NCI-H524 (cell line): ENCODE measurements at regions not wholly inside any gene's neighbourhood (a gene's known extent, or its start where the extent isn't known, plus 50 kb on each side); places are given as distances from the start of the nearest gene placed in this dataset.
"Not testable (repeated sequence)": the region's sequence is repeated elsewhere in the genome, so short reads cannot be mapped to it uniquely, and the experiment has no call there.

ENCODE experiments used
- DNase-seq, 2 experiments: peaks; one replicate each; lab custom pipeline; 2025; lab: John Stamatoyannopoulos, UW

GRCh38 chr15:69673291-69673881, 220.8 kb downstream of the RPLP1 start:
- peak in 1 of 2 experiments; percentile 60 for DNase-seq

DNA sequence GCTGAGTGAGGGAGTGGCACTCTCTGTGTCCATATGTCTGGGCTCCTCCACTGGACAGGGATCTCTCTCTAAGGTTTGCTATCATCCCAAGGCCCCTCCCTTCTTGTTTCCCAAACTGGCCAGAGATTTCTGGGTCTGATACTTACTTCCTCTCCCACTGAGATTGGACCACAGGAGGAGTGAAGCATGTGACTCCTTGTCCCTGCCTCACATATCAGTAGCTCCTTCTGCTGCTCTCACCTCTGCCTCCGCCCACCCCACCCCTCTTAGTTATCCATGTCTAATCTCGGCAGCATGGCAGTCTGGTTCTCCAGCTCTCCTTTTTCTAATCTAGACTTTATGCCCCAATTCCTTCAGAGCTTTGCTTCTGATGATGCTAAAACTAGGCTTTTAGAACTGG, 223.1 kb downstream of the RPLP1 start:
- no peak for DNase-seq

GRCh38 chr15:69677403-69677802, 224.8 kb downstream of the RPLP1 start:
- DNase-seq = no peak

GRCh38 chr15:69679623-69680228, 227.1 kb downstream of the RPLP1 start:
- no peak for DNase-seq

DNA sequence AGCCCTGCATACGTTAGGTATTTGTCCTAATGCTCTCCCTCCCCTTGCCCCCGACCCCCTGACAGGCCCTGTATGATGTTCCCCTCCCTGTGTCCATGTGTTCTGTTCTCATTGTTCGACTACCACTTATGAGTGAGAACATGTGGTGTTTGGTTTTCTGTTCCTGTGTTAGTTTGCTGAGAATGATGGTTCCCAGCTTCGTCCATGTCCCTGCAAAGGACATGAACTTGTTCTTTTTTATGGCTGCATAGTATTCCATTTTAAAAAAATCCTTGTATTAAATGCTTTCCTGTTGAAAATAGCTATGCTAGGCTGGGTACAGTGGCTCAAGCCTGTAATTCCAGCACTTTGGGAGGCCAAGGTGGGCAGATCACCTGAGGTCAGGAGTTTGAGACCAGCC, 232.2 kb downstream of the RPLP1 start:
- DNase-seq = not testable (repeated sequence)

DNA sequence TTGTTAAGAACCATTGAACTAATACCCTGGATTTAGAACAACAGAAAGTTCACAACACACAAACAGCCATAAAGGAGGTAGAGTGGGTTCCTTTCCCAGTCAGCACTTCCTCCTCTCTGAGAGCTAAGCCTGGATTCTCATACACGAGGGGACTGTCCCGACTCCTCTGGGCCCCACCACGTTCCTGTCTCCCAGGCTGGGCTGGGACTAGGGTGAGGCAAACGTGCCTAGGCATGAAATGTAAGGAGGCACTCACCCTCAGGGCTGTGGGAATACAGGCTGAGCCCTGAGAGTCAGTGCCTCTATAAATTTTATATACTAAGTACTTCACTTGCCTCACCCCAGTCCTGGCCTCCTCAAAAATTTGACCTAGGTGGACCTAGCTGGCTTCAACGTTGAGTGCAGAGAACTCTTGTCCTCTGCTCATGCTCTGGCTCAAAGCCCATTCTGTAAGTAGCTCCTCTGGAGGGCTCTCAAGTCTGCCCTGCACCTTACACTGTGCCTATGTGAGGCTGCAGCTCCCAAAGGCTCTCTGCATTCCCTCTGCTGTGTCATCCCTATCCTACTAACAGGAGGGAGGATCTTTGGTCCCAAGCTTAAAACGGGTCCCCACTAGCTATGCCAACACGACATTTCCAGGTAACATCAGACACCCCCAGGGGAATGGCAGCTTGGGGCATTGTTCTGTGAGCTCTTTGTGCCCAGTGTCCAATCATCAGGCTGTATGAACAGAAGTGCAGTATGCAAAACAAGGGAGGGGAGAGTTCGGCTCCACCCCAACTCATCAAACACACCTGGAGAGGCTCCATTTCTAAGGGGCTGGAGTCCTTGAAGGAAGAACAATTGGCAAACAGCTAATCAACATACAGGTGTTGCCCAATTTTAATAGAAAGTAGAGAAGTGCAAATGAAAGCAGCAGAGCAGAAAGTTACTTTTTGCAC, 233.2 kb downstream of the RPLP1 start:
- peak in 1 of 2 experiments; percentile 17 for DNase-seq

GRCh38 chr15:69686626-69687025, 234.0 kb downstream of the RPLP1 start:
- no peak for DNase-seq

DNA sequence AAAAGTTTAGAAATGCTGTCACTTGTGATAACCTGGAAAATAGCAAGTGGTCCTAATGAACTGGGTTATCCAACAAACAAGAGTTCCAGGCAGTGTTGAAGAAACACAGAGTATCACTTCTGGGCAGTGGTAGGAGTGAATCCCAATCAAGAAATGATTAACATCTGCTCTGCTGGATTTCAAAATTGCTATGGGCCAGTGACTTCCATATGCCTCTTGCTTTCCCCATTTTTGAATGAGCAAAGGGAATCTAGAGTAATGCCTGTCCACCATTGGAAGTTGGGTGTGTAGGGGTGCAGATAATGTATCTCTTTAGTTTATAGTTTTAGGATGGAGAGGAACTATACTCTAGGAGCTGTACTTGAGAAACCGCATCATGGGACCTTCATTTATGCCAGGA, 236.5 kb downstream of the RPLP1 start:
- no peak for DNase-seq

- DNase-seq = no peak
Observed at GRCh38 chr15:69691307-69692015, 238.8 kb downstream of the RPLP1 start.

GRCh38 chr15:69692342-69692741, 239.7 kb downstream of the RPLP1 start:
- no peak for DNase-seq

- no peak for DNase-seq
Observed at GRCh38 chr15:69693059-69693458, 240.4 kb downstream of the RPLP1 start.

DNA sequence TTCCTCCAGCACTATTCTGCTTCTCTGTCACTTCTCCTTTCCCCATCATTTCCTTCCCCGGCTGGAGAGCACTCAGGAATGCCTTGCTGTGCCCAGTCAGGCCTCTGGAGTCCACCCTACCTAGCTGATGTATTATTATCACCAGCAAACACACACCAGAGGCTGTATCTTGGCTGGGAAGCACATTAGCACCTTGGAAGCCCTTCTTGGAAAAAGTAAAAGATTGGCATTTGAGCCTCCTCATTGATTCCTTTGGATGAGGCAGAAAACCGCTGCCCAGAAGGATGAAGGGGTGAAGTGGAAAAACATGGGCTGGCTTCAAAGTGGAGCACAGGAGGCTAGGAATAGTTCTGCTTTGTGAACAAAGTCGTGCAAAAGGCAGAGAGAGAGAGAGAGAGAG, 244.3 kb downstream of the RPLP1 start:
- no peak for DNase-seq

DNA sequence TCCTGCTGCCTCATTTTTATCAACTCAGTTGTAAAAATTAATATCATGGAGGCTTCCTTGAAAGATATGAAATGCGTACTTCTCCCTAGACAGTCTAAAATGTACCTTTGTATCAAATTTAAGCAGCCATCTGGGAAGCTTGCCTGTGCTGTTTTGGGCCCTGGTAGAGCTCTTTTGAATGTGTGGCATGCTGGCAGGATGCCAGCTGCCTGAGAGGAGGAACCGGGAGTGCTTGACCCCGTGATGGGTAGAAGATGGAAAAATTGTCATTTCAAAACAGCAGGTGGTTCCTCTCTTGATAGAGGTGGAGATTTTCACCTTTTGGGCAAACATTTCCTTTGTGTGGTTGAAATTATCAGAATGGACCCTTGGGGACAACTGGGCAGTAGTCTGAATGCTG, 245.3 kb downstream of the RPLP1 start:
- DNase-seq = peak in 1 of 2 experiments; percentile 57

- DNase-seq = no peak
Observed at GRCh38 chr15:69699096-69699495, 246.5 kb downstream of the RPLP1 start.

GRCh38 chr15:69700380-69700779, 247.8 kb downstream of the RPLP1 start:
- no peak for DNase-seq

DNA sequence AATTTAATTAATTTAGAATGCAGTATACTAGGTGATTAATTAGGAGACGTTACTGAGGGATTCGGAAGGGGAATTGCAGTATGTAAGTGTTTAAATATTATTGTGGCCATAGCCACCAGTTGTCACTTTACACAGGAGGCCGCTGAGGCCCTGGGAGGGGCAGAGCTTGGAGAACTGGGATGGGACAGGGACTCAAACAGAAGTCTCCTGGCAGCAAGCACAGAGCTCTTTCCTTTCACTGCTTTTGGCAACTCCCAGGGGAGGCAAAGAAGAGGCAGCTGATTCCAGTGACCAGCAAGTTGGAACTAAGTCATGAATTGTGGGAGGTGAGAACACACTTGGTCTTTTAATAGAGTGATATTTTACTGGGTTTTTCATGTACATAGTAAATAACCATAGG, 248.6 kb downstream of the RPLP1 start:
- no peak for DNase-seq

GRCh38 chr15:69703532-69704187, 251.0 kb downstream of the RPLP1 start:
- no peak for DNase-seq

- DNase-seq = no peak
Observed at GRCh38 chr15:69704229-69704628, 251.6 kb downstream of the RPLP1 start.

- DNase-seq = no peak
Observed at GRCh38 chr15:69704700-69705099, 252.1 kb downstream of the RPLP1 start.

DNA sequence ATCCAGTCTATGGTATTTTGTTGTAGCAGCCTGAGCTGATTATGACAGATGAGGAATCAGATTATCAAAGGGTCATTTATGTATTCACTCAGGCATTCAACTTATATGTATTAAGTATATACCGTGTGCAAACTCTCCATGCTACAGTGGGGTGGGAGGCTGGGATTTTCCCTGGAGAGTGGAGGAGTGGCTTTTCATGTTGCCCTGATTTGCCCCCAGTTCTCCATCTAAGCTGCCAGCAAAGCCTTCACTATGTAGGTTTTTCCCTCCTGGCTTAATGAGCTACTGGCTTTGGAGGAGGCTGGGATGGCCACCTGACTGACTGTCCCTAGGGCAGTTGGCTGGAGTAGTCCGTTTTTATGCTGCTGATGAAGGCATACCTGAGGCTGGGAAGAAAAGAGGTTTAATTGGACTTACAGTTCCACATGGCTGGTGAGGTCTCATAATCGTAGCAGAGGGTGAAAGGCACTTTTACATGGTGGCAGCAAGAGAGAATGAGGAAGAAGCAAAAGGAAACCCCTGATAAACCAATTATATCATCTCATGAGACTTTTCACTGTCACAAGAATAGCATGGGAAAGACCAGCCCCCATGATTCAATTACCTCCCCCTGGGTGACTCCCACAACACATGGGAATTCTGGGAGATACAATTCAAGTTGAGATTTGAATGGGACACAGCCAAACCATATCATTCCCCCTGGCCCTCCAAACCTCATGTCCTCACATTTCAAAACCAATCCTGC, 253.9 kb downstream of the RPLP1 start:
- DNase-seq = no peak

- DNase-seq = not testable (repeated sequence)
Observed at GRCh38 chr15:69707241-69707640, 254.6 kb downstream of the RPLP1 start.
